ENCODE measurements at regions not wholly inside any gene's neighbourhood (a gene's known extent, or its start where the extent isn't known, plus 50 kb on each side); places are given as distances from the start of the nearest gene placed in this dataset.
"Not testable (repeated sequence)": the region's sequence is repeated elsewhere in the genome, so short reads cannot be mapped to it uniquely, and the experiment has no call there.

GRCh38 chr2:125652280-125652679 is 1003.7 kb upstream of the GYPC start:
- DNase-seq (ENCODE audit: low read depth, low spot score) = no peak
- H3K4me3 ChIP-seq (ENCODE audit: low read length) = no peak overlapping the region

- no peak for DNase-seq (ENCODE audit: low read depth, low spot score)
- H3K4me3 ChIP-seq (ENCODE audit: low read length) = no peak overlapping the region
These were observed 1001.7 kb upstream of the GYPC start for GRCh38 chr2:125654226-125654625.

- H3K4me3 ChIP-seq (ENCODE audit: low read length) = no peak overlapping the region
- no peak for DNase-seq (ENCODE audit: low read depth, low spot score)
These were observed 999.8 kb upstream of the GYPC start for GRCh38 chr2:125656190-125656589.

- DNase-seq (ENCODE audit: low read depth, low spot score) = no peak
These were observed 997.4 kb upstream of the GYPC start for GRCh38 chr2:125658583-125658982.

GRCh38 chr2:125660369-125660768 is 995.6 kb upstream of the GYPC start:
- H3K4me3 ChIP-seq (ENCODE audit: low read length); DNase-seq (ENCODE audit: low read depth, low spot score): not testable (repeated sequence)

More at GRCh38 chr2:125658583-125658982, 997.4 kb upstream of the GYPC start:
- H3K4me3 ChIP-seq (ENCODE audit: low read length) = no peak overlapping the region

GRCh38 chr2:125667630-125668029 is 988.3 kb upstream of the GYPC start:
- no peak for DNase-seq (ENCODE audit: low read depth, low spot score)
- no peak overlapping the region for H3K4me3 ChIP-seq (ENCODE audit: low read length)

GRCh38 chr2:125679903-125680302 is 976.1 kb upstream of the GYPC start:
- DNase-seq (ENCODE audit: low read depth, low spot score) = no peak

GRCh38 chr2:125680809-125681208 is 975.1 kb upstream of the GYPC start:
- DNase-seq (ENCODE audit: low read depth, low spot score) = no peak

More at GRCh38 chr2:125679903-125680302, 976.1 kb upstream of the GYPC start:
- no peak overlapping the region for H3K4me3 ChIP-seq (ENCODE audit: low read length)

GRCh38 chr2:125681576-125681975 is 974.4 kb upstream of the GYPC start:
- no peak overlapping the region for H3K4me3 ChIP-seq (ENCODE audit: low read length)
- DNase-seq (ENCODE audit: low read depth, low spot score) = no peak

More at GRCh38 chr2:125680809-125681208, 975.1 kb upstream of the GYPC start:
- no peak overlapping the region for H3K4me3 ChIP-seq (ENCODE audit: low read length)

- DNase-seq (ENCODE audit: low read depth, low spot score) = no peak
- no peak overlapping the region for H3K4me3 ChIP-seq (ENCODE audit: low read length)
These were observed 973.8 kb upstream of the GYPC start for GRCh38 chr2:125681976-125682805.

- DNase-seq (ENCODE audit: low read depth, low spot score) = no peak
- H3K4me3 ChIP-seq (ENCODE audit: low read length) = no peak overlapping the region
These were observed 971.7 kb upstream of the GYPC start for GRCh38 chr2:125684256-125684655.

- no peak for DNase-seq (ENCODE audit: low read depth, low spot score)
- H3K4me3 ChIP-seq (ENCODE audit: low read length) = no peak overlapping the region
These were observed 971.0 kb upstream of the GYPC start for GRCh38 chr2:125684932-125685331.

GRCh38 chr2:125696560-125696959 is 959.4 kb upstream of the GYPC start:
- DNase-seq (ENCODE audit: low read depth, low spot score) = no peak
- H3K4me3 ChIP-seq (ENCODE audit: low read length) = no peak overlapping the region

- DNase-seq (ENCODE audit: low read depth, low spot score) = no peak
- H3K4me3 ChIP-seq (ENCODE audit: low read length) = no peak overlapping the region
These were observed 957.7 kb upstream of the GYPC start for GRCh38 chr2:125698280-125698679.

- no peak overlapping the region for H3K4me3 ChIP-seq (ENCODE audit: low read length)
- no peak for DNase-seq (ENCODE audit: low read depth, low spot score)
These were observed 954.9 kb upstream of the GYPC start for GRCh38 chr2:125701070-125701469.

GRCh38 chr2:125707611-125708010 is 948.3 kb upstream of the GYPC start:
- DNase-seq (ENCODE audit: low read depth, low spot score) = no peak
- no peak overlapping the region for H3K4me3 ChIP-seq (ENCODE audit: low read length)

GRCh38 chr2:125710561-125710960 is 945.4 kb upstream of the GYPC start:
- H3K4me3 ChIP-seq (ENCODE audit: low read length) = no peak overlapping the region
- DNase-seq (ENCODE audit: low read depth, low spot score) = no peak

- no peak overlapping the region for H3K4me3 ChIP-seq (ENCODE audit: low read length)
- no peak for DNase-seq (ENCODE audit: low read depth, low spot score)
These were observed 944.9 kb upstream of the GYPC start for GRCh38 chr2:125711075-125711474.

GRCh38 chr2:125713533-125713932 is 942.4 kb upstream of the GYPC start:
- DNase-seq (ENCODE audit: low read depth, low spot score) = no peak
- no peak overlapping the region for H3K4me3 ChIP-seq (ENCODE audit: low read length)

GRCh38 chr2:125721072-125721721 is 934.8 kb upstream of the GYPC start:
- no peak for DNase-seq (ENCODE audit: low read depth, low spot score)
- no peak overlapping the region for H3K4me3 ChIP-seq (ENCODE audit: low read length)

- no peak overlapping the region for H3K4me3 ChIP-seq (ENCODE audit: low read length)
- no peak for DNase-seq (ENCODE audit: low read depth, low spot score)
These were observed 925.0 kb upstream of the GYPC start for GRCh38 chr2:125730921-125731320.

Data from Jurkat, Clone E6-1 (cell line).